Panc1 (cell line): ENCODE measurements at regions not wholly inside any gene's neighbourhood (a gene's known extent, or its start where the extent isn't known, plus 50 kb on each side); places are given as distances from the start of the nearest gene placed in this dataset.

Source experiments
- CTCF ChIP-seq: fragments of 450-650 bp; IDR thresholded peaks from 2 replicates; pipeline ENCODE4 v1.5.1; 2017; ENCODE audit warnings: mild to moderate bottlenecking
- REST ChIP-seq, 2 experiments: IDR thresholded peaks; 2 replicates each; pipeline ENCODE4 v1.6.1; 2011 to 2012; ENCODE audit warnings: low read depth in 2 of 2, control low read depth in 1 of 2, low read length in 1 of 2, mild to moderate bottlenecking in 1 of 2, moderate library complexity in 1 of 2; ENCODE audit not compliant: insufficient read depth in 1 of 2
- TCF7L2 ChIP-seq: IDR thresholded peaks from 2 replicates; pipeline ENCODE4 v1.6.1; 2011; ENCODE audit warnings: mild to moderate bottlenecking, low read depth, low read length, inconsistent platforms

- TF ChIP-seq CTCF: no peak
- TF ChIP-seq TCF7L2: no peak
- no peak for TF ChIP-seq REST (IDR thresholded peaks at IDR 0.05; ENCODE audit: insufficient read depth in 1 of 2, low read depth in 2 of 2, low read length in 1 of 2)
Observed at GRCh38 chr18:60113396-60113795, 213.6 kb downstream of the PMAIP1 start.
